ENCODE measurements at regions not wholly inside any gene's neighbourhood (a gene's known extent, or its start where the extent isn't known, plus 50 kb on each side); places are given as distances from the start of the nearest gene placed in this dataset.

GRCh38 chr5:35457912-35458823 lies 159.5 kb upstream of the SPEF2 start:
- TF ChIP-seq POLR2AphosphoS5 (IDR thresholded peaks at IDR 0.05) (no peak), CTCF (IDR thresholded peaks at IDR 0.05) (no peak), POLR2A (IDR thresholded peaks at IDR 0.05) (no peak), EP300 (IDR thresholded peaks at IDR 0.05) (no peak)
- no peaks in the 10 kb centered on the region for H3K9me3 ChIP-seq
- no peak overlapping the region for H3K4me3 ChIP-seq
- peaks cover 15% of the 10 kb centered on the region for H3K4me1 ChIP-seq
- H3K36me3 ChIP-seq: no peaks in the 10 kb centered on the region
- WGBS: 67% methylated on average over 5 of the region's 5 CpGs
- no peaks in the 10 kb centered on the region for H3K27me3 ChIP-seq
- no peak overlapping the region for H3K27ac ChIP-seq
- no peak for DNase-seq (ENCODE audit: low spot score in 2 of 2)

- no peak overlapping the region for H3K27ac ChIP-seq
- TF ChIP-seq EP300 (IDR thresholded peaks at IDR 0.05): no peak
- TF ChIP-seq POLR2AphosphoS5 (IDR thresholded peaks at IDR 0.05): no peak
- TF ChIP-seq CTCF (IDR thresholded peaks at IDR 0.05): no peak
- no peak for TF ChIP-seq POLR2A (IDR thresholded peaks at IDR 0.05)
- whole genome bisulfite sequencing: 79% methylated on average over 1 of the region's 1 CpG
- peaks cover 15% of the 10 kb centered on the region for H3K4me1 ChIP-seq
- no peaks in the 10 kb centered on the region for H3K36me3 ChIP-seq
- no peak overlapping the region for H3K4me3 ChIP-seq
- no peak for DNase-seq (ENCODE audit: low spot score in 2 of 2)
- H3K9me3 ChIP-seq: no peaks in the 10 kb centered on the region
- H3K27me3 ChIP-seq: no peaks in the 10 kb centered on the region
Observed at GRCh38 chr5:35456506-35456905, 161.2 kb upstream of the SPEF2 start.

- TF ChIP-seq POLR2AphosphoS5 (IDR thresholded peaks at IDR 0.05) (no peak), POLR2A (IDR thresholded peaks at IDR 0.05) (no peak), EP300 (IDR thresholded peaks at IDR 0.05) (no peak)
- 84% methylated on average over 3 of the region's 3 CpGs for WGBS
- H3K36me3 ChIP-seq: no peaks in the 10 kb centered on the region
Observed at GRCh38 chr5:35454011-35454525, 163.6 kb upstream of the SPEF2 start.

GRCh38 chr5:35443803-35444595 lies 173.7 kb upstream of the SPEF2 start:
- no peaks in the 10 kb centered on the region for H3K36me3 ChIP-seq
- H3K4me3 ChIP-seq: no peak overlapping the region
- no peaks in the 10 kb centered on the region for H3K27me3 ChIP-seq
- H3K9me3 ChIP-seq: no peaks in the 10 kb centered on the region
- TF ChIP-seq POLR2A (IDR thresholded peaks at IDR 0.05) (no peak), CTCF (IDR thresholded peaks at IDR 0.05) (no peak), POLR2AphosphoS5 (IDR thresholded peaks at IDR 0.05) (no peak)
- H3K27ac ChIP-seq: no peak overlapping the region
- 91% methylated on average over 3 of the region's 5 CpGs for WGBS
- no peak for DNase-seq (ENCODE audit: low spot score in 2 of 2)
- no peaks in the 10 kb centered on the region for H3K4me1 ChIP-seq

More at GRCh38 chr5:35454011-35454525, 163.6 kb upstream of the SPEF2 start:
- Histone ChIP-seq H3K27ac (no peak overlapping the region), H3K27me3 (no peaks in the 10 kb centered on the region), H3K9me3 (peaks cover 8% of the 10 kb centered on the region), H3K4me3 (no peak overlapping the region), H3K4me1 (peaks cover 8% of the 10 kb centered on the region)
- DNase-seq (ENCODE audit: low spot score in 2 of 2): no peak

- Histone ChIP-seq H3K36me3 (no peaks in the 10 kb centered on the region), H3K4me3 (no peak overlapping the region), H3K9me3 (no peaks in the 10 kb centered on the region), H3K27me3 (no peaks in the 10 kb centered on the region), H3K27ac (no peak overlapping the region), H3K4me1 (no peaks in the 10 kb centered on the region)
- no peak for TF ChIP-seq POLR2A (IDR thresholded peaks at IDR 0.05)
- TF ChIP-seq CTCF (IDR thresholded peaks at IDR 0.05): no peak
- no peak for TF ChIP-seq POLR2AphosphoS5 (IDR thresholded peaks at IDR 0.05)
- no peak for TF ChIP-seq EP300 (IDR thresholded peaks at IDR 0.05)
- 85% methylated on average over 4 of the region's 4 CpGs for WGBS
- no peak for DNase-seq (ENCODE audit: low spot score in 2 of 2)
Observed at GRCh38 chr5:35442885-35443639, 174.6 kb upstream of the SPEF2 start.

All from suprapubic skin (tissue), 4 donors.